GM06990 (cell line): ENCODE measurements at regions not wholly inside any gene's neighbourhood (a gene's known extent, or its start where the extent isn't known, plus 50 kb on each side); places are given as distances from the start of the nearest gene placed in this dataset.
"Not testable (repeated sequence)": the region's sequence is repeated elsewhere in the genome, so short reads cannot be mapped to it uniquely, and the experiment has no call there.

ENCODE experiments used
- DNase-seq: peaks from one replicate; pipeline ENCODE4 v3.0.0-alpha.2; 2011; ENCODE audit not compliant: insufficient read length; ENCODE audit errors: extremely low read depth
- H3K27me3 ChIP-seq: replicated peaks from 2 replicates; pipeline ENCODE4 v1.6.0; 2011; ENCODE audit warnings: low read length; ENCODE audit not compliant: control insufficient read depth, insufficient read depth
- H3K36me3 ChIP-seq: 2 replicates; pipeline ENCODE4 v1.5.1; 2011; ENCODE audit warnings: low read length; ENCODE audit not compliant: control insufficient read depth, insufficient read depth
- H3K4me3 ChIP-seq: replicated peaks from 2 replicates; pipeline ENCODE4 v1.5.1; 2011; ENCODE audit warnings: low read depth, mild to moderate bottlenecking, control low read depth, low read length
- CTCF ChIP-seq: IDR thresholded peaks from 2 replicates; pipeline ENCODE4 v1.5.1; 2011; ENCODE audit warnings: low read length, control low read depth, mild to moderate bottlenecking, inconsistent platforms; ENCODE audit not compliant: insufficient read depth, poor library complexity, severe bottlenecking

- not testable (repeated sequence) for H3K27me3 ChIP-seq, H3K36me3 ChIP-seq, H3K4me3 ChIP-seq, DNase-seq
Observed at GRCh38 chr4:4050781-4051180, 175.9 kb downstream of the OTOP1 start.

GRCh38 chr4:4052933-4053332, 173.8 kb downstream of the OTOP1 start:
- not testable (repeated sequence) for H3K36me3 ChIP-seq, DNase-seq, H3K4me3 ChIP-seq, H3K27me3 ChIP-seq

DNA sequence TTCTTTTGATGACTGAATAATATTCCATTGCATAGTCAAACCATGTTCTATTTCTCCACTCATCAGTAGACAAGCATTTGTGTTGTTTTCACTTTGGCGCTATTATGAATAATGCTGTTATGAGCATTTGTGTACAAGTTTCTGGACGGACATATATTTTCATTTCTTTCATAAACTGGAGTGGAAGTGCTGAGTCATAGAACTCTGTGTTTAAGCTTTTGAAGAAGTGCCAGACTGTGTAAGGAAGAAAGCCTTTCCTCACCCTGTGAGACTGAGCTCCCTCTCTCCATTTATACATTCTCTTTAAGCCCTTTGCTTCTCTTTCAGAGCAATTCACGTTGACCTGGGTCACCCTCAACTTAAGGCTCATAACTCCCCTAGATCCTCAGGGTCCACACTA, 169.5 kb downstream of the OTOP1 start:
- not testable (repeated sequence) for H3K36me3 ChIP-seq, DNase-seq, H3K4me3 ChIP-seq, H3K27me3 ChIP-seq

GRCh38 chr4:4084171-4084570, 142.6 kb downstream of the OTOP1 start:
- H3K27me3 ChIP-seq, H3K36me3 ChIP-seq, DNase-seq, H3K4me3 ChIP-seq: not testable (repeated sequence)

DNA sequence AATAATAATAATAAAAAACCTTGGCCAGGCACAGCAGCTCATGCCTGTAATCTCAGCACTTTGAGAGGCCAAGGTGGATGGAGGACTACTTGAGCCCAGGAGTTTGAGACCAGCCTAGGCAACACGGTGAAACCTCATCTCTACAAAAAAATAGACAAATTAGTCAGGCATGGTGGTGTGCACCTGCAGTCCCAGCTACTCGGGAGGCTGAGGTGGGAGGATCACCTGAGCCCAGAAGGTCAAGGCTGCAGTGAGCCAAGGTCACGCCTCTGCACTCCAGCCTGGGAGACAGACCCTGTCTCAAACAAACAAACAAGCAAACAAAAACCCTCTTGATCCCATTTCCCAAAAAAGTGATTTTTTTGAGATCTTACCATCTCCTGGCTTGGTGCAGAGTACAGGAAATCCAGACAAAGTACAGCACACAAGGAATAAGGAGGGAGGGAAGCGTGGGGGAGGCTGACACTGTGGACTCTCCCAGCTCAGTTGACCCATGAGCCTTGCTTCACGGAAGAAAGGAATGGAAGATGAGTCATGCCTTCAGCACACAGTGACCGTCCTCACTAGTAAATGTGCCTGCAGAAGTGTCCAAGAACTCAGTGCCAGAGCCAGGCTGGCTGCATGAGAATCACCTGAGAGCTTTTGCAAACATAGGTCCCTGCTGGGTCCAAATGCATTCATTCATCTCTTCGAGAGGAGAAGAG, 136.9 kb downstream of the OTOP1 start:
- H3K27me3 ChIP-seq, H3K4me3 ChIP-seq, DNase-seq, H3K36me3 ChIP-seq: not testable (repeated sequence)

DNA sequence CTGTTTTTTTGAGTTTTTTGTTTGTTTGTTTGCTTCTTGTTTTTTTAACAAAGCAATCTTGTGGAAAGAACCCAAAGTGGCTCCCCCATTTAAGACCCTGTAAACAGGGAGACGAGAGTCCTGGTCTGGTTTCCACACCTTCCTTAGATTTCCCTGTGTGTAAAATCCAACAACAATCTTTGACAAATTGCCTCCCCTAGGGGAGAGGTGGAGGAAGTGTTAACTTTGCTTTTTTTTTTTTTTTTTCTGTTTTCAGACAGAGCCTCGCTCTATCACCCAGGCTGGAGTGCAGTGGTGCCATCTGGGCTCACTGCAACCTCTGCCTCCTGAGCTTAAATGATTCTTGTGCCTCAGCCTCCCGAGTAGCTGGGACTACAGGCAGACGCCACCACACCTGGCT, 136.0 kb downstream of the OTOP1 start:
- not testable (repeated sequence) for DNase-seq, H3K36me3 ChIP-seq

DNA sequence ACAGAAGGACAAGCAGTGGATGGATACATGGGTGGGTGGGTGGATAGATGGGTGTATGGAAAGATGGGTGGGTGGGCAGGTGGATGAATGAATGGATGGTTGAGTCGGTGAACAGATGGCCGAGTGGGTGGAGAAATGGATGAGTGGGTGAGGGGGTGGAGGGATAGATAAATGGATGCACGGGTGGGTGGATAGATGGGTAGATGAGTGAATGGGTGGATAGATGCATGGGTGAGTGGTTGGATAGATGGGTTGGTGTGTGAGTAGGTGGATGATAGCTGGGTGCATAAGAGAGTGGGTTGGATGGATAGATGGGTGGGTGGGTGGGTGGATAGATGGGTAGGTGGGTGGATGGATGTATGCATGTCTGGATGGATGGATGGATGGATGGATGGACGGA, 134.6 kb downstream of the OTOP1 start:
- H3K4me3 ChIP-seq, H3K36me3 ChIP-seq, H3K27me3 ChIP-seq, DNase-seq: not testable (repeated sequence)

More for the DNA sequence above, 136.0 kb downstream of the OTOP1 start:
- TF ChIP-seq CTCF, result peak; percentile 5
- not testable (repeated sequence) for H3K27me3 ChIP-seq, H3K4me3 ChIP-seq

GRCh38 chr4:4099610-4100009, 127.1 kb downstream of the OTOP1 start:
- not testable (repeated sequence) for H3K36me3 ChIP-seq, H3K4me3 ChIP-seq, DNase-seq, H3K27me3 ChIP-seq

DNA sequence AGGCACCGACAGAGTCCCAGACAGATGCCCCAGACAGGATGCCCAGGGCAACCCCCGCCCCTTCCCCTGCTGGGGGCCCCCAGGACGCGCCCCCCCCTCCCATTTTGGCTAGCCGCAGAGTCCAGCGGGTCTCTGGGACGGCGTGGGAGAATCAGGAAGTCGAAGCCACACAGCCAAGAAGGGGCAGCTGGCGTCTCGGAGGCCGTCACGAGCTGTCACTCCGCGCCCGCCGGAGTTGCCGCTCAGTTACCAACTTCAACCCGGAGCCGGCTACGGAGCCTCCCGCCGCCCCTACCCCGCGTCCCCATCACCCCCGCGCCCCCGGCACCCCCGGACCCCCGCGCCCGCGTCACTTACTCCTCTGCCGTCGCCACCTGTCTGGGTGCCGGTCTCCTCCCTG, 119.8 kb downstream of the OTOP1 start:
- H3K4me3 ChIP-seq, DNase-seq, H3K27me3 ChIP-seq, H3K36me3 ChIP-seq: not testable (repeated sequence)

GRCh38 chr4:4107411-4108107, 119.2 kb downstream of the OTOP1 start:
- peak; percentile 67 for DNase-seq
- H3K36me3 ChIP-seq, H3K27me3 ChIP-seq: not testable (repeated sequence)
- TF ChIP-seq CTCF, result peak; percentile 34
- peak overlapping the region; percentile 35; the same call in 1 of the 2 replicates for H3K4me3 ChIP-seq

DNA sequence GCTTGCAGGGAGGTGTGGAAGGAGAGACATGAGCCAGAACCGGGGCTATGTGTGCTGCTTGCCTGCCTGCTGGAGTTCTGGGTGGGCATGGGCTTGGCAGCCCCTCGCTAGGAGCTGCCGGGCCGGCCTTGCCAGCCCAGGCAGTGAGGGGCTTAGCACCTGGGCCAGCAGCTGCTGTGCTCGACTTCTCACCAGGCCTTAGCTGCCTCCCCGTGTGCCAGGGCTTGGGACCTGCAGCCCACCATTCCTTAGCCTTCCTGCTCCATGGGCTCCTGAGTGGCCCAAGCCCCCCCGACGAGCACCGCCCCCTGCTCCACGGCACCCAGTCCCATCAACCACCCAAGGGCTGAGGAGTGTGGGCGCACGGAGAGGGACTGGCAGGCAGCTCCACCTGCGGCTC, 111.3 kb downstream of the OTOP1 start:
- H3K4me3 ChIP-seq, H3K27me3 ChIP-seq, H3K36me3 ChIP-seq, DNase-seq: not testable (repeated sequence)

- DNase-seq, H3K36me3 ChIP-seq, H3K4me3 ChIP-seq: not testable (repeated sequence)
Observed at GRCh38 chr4:4116901-4117300, 109.8 kb downstream of the OTOP1 start.

More at GRCh38 chr4:4116901-4117300, 109.8 kb downstream of the OTOP1 start:
- H3K27me3 ChIP-seq, result not testable (repeated sequence)
